Neural cell (in vitro differentiated cells): ENCODE measurements at regions not wholly inside any gene's neighbourhood (a gene's known extent, or its start where the extent isn't known, plus 50 kb on each side); places are given as distances from the start of the nearest gene placed in this dataset.

Experiments
- H2AFZ ChIP-seq: fragments of 200-600, 300-800 bp; sonication (generic), shearing (Covaris generic); 2 replicates; pipeline ENCODE4 v1.6.0; 2014; ENCODE audit warnings: low read depth, mild to moderate bottlenecking, antibody characterized with exemption, low read length, moderate library complexity
- H3F3A ChIP-seq: fragments of 200-600 bp; shearing (Covaris generic); 2 replicates; pipeline ENCODE4 v1.6.1; 2016; ENCODE audit warnings: mild to moderate bottlenecking, moderate library complexity, mixed read lengths, antibody characterized with exemption, low read length; ENCODE audit not compliant: insufficient read depth, poor library complexity, severe bottlenecking
- H3K27ac ChIP-seq: fragments of 200-600, 300-800 bp; sonication (generic), shearing (Covaris generic); 2 replicates; pipeline ENCODE4 v1.5.1; 2014; ENCODE audit warnings: mild to moderate bottlenecking, low read length, moderate library complexity
- H3K27me3 ChIP-seq: fragments of 300-800, 200-600 bp; sonication (generic), shearing (Covaris generic); 2 replicates; pipeline ENCODE4 v1.6.0; 2014; ENCODE audit warnings: mild to moderate bottlenecking, low read depth, low read length, moderate library complexity; ENCODE audit not compliant: insufficient read depth
- H3K36me3 ChIP-seq: fragments of 300-800, 200-600 bp; sonication (generic), shearing (Covaris generic); 2 replicates; pipeline ENCODE4 v1.5.1; 2014; ENCODE audit warnings: mild to moderate bottlenecking, antibody characterized with exemption, low read length, moderate library complexity; ENCODE audit not compliant: insufficient read depth
- H3K4me2 ChIP-seq: fragments of 300-800, 200-600 bp; sonication (generic), shearing (Covaris generic); 2 replicates; pipeline ENCODE4 v1.6.0; 2014; ENCODE audit warnings: mild to moderate bottlenecking, low read length
- H3K4me3 ChIP-seq: fragments of 300-800, 200-600 bp; sonication (generic), shearing (Covaris generic); 2 replicates; pipeline ENCODE4 v1.5.1; 2014; ENCODE audit warnings: mild to moderate bottlenecking, low read length, moderate library complexity
- H3K79me2 ChIP-seq: fragments of 200-600 bp; shearing (Covaris generic); replicated peaks from 2 replicates; pipeline ENCODE4 v1.6.0; 2014; ENCODE audit warnings: mild to moderate bottlenecking, low read length, moderate library complexity; ENCODE audit not compliant: insufficient read depth
- H3K9ac ChIP-seq: fragments of 300-800, 200-600 bp; sonication (generic), shearing (Covaris generic); 2 replicates; pipeline ENCODE4 v1.6.1; 2016; ENCODE audit warnings: mild to moderate bottlenecking, low read length, mixed read lengths
- H3K9me2 ChIP-seq: fragments of 200-600 bp; shearing (Covaris generic); 2 replicates; pipeline ENCODE4 v1.6.1; 2016; ENCODE audit warnings: mild to moderate bottlenecking, low read length, mixed read lengths; ENCODE audit not compliant: insufficient read depth
- H3K9me3 ChIP-seq: fragments of 200-600, 300-800 bp; sonication (generic), shearing (Covaris generic); 2 replicates; pipeline ENCODE4 v1.6.1; 2016; ENCODE audit warnings: mild to moderate bottlenecking, mixed run types, low read length, moderate library complexity, mixed read lengths
- H4K20me1 ChIP-seq: fragments of 200-600 bp; shearing (Covaris generic); 2 replicates; pipeline ENCODE4 v1.6.1; 2016; ENCODE audit warnings: mild to moderate bottlenecking, mixed run types; ENCODE audit not compliant: insufficient read depth
- EP300 ChIP-seq: fragments of 450-650 bp; conservative IDR thresholded peaks from 2 replicates; pipeline ENCODE4 v1.6.1; 2014; ENCODE audit warnings: antibody characterized with exemption, mild to moderate bottlenecking, moderate library complexity; ENCODE audit not compliant: poor library complexity, severe bottlenecking
- EZH2 ChIP-seq: fragments of 200-600, 300-800 bp; shearing (Covaris generic), sonication (generic); IDR thresholded peaks from 2 replicates; pipeline ENCODE4 v1.6.1; 2014; ENCODE audit warnings: antibody characterized with exemption, low read length, borderline replicate concordance, mild to moderate bottlenecking; ENCODE audit not compliant: insufficient read depth, poor library complexity, severe bottlenecking
- MXI1 ChIP-seq: fragments of 450-650 bp; conservative IDR thresholded peaks from 2 replicates; pipeline ENCODE4 v1.6.1; 2014; ENCODE audit warnings: antibody characterized with exemption, mild to moderate bottlenecking; ENCODE audit not compliant: poor library complexity, severe bottlenecking
- POLR2AphosphoS5 ChIP-seq: IDR thresholded peaks from 2 replicates; pipeline ENCODE4 v1.6.1; 2012
- RAD21 ChIP-seq: fragments of 450-650 bp; conservative IDR thresholded peaks from 2 replicates; pipeline ENCODE4 v1.6.1; 2014; ENCODE audit warnings: antibody characterized with exemption, mild to moderate bottlenecking, moderate library complexity
- SMC3 ChIP-seq: fragments of 450-650 bp; conservative IDR thresholded peaks from 2 replicates; pipeline ENCODE4 v1.6.1; 2014; ENCODE audit warnings: antibody characterized with exemption, mild to moderate bottlenecking, moderate library complexity; ENCODE audit not compliant: poor library complexity
- TAF1 ChIP-seq: IDR thresholded peaks from 2 replicates; pipeline ENCODE4 v1.6.1; 2012; ENCODE audit warnings: low read depth
- TF ChIP-seq, protein P1 (sequence below): IDR thresholded peaks from 2 replicates; pipeline ENCODE4 v1.6.1; 2012; ENCODE audit warnings: borderline replicate concordance
- TF ChIP-seq, protein P2 (sequence below): fragments of 450-650 bp; IDR thresholded peaks from 2 replicates; pipeline ENCODE4 v1.5.1; 2014; ENCODE audit warnings: antibody characterized with exemption, mild to moderate bottlenecking, moderate library complexity; ENCODE audit not compliant: poor library complexity, severe bottlenecking

DNA sequence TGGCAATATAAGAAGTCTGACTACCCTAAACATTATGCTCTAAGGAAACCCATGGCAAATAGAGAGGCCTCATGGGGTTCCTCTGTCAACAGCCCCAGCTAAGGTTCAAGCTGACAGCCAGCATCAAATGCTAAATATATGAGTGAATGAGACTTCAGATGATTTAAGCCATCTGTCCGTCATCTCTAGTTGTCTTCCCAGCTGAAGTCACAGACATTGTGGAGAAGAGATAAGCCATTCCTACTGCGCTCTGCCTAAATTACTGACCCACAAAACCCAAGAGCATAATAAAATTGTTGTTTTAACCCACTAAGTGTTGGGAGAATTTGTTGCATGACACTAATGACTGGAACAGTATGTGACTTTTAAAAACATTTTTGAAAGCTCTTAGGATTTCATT, 87.3 kb upstream of the IGSF10 start:
- no peak overlapping the region for H3K9ac ChIP-seq
- no peaks in the 10 kb centered on the region for H3F3A ChIP-seq
- H3K9me3 ChIP-seq, result no peaks in the 10 kb centered on the region
- H3K36me3 ChIP-seq, result no peaks in the 10 kb centered on the region
- H3K79me2 ChIP-seq, result no peaks in the 10 kb centered on the region
- H4K20me1 ChIP-seq, result no peaks in the 10 kb centered on the region
- no peak overlapping the region for H2AFZ ChIP-seq
- H3K9me2 ChIP-seq, result no peaks in the 10 kb centered on the region
- H3K27ac ChIP-seq, result no peak overlapping the region
- TF ChIP-seq EP300, result peak; percentile 51
- no peak for TF ChIP-seq TAF1
- no peaks in the 10 kb centered on the region for H3K27me3 ChIP-seq
- H3K4me2 ChIP-seq, result no peak overlapping the region
- H3K4me3 ChIP-seq, result no peak overlapping the region

DNA sequence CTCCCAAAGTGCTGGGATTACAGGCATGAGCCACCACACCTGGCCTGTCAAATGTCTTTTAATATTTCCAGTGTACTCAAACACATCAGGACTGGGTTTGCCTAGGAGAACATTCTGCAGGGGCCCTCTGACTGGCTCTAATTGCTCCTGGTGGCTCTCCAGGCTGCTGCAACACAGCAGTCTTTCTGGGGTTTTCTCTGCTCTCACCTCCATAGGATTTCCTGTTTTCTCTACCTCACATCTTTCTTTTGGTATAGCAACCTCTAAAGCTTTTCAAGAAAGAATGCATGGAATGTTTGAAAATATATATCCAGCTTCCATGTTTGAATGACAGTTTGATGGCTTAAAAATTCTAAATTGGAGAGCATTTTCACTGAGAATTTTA, 83.3 kb upstream of the IGSF10 start:
- Histone ChIP-seq H3K36me3 (no peaks in the 10 kb centered on the region), H3K9ac (no peak overlapping the region), H3K4me2 (no peak overlapping the region), H2AFZ (no peak overlapping the region), H3F3A (no peaks in the 10 kb centered on the region), H3K9me2 (no peaks in the 10 kb centered on the region), H3K27me3 (no peaks in the 10 kb centered on the region), H3K4me3 (no peak overlapping the region), H4K20me1 (no peaks in the 10 kb centered on the region), H3K79me2 (no peaks in the 10 kb centered on the region), H3K9me3 (no peaks in the 10 kb centered on the region), H3K27ac (no peak overlapping the region)
- TF ChIP-seq RAD21 (no peak), TAF1 (no peak), EZH2 (no peak), POLR2AphosphoS5 (no peak), EP300 (no peak), MXI1 (no peak), SMC3 (no peak)
- TF ChIP-seq, protein P1, sequence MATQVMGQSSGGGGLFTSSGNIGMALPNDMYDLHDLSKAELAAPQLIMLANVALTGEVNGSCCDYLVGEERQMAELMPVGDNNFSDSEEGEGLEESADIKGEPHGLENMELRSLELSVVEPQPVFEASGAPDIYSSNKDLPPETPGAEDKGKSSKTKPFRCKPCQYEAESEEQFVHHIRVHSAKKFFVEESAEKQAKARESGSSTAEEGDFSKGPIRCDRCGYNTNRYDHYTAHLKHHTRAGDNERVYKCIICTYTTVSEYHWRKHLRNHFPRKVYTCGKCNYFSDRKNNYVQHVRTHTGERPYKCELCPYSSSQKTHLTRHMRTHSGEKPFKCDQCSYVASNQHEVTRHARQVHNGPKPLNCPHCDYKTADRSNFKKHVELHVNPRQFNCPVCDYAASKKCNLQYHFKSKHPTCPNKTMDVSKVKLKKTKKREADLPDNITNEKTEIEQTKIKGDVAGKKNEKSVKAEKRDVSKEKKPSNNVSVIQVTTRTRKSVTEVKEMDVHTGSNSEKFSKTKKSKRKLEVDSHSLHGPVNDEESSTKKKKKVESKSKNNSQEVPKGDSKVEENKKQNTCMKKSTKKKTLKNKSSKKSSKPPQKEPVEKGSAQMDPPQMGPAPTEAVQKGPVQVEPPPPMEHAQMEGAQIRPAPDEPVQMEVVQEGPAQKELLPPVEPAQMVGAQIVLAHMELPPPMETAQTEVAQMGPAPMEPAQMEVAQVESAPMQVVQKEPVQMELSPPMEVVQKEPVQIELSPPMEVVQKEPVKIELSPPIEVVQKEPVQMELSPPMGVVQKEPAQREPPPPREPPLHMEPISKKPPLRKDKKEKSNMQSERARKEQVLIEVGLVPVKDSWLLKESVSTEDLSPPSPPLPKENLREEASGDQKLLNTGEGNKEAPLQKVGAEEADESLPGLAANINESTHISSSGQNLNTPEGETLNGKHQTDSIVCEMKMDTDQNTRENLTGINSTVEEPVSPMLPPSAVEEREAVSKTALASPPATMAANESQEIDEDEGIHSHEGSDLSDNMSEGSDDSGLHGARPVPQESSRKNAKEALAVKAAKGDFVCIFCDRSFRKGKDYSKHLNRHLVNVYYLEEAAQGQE, result no peak
- TF ChIP-seq, protein P2, sequence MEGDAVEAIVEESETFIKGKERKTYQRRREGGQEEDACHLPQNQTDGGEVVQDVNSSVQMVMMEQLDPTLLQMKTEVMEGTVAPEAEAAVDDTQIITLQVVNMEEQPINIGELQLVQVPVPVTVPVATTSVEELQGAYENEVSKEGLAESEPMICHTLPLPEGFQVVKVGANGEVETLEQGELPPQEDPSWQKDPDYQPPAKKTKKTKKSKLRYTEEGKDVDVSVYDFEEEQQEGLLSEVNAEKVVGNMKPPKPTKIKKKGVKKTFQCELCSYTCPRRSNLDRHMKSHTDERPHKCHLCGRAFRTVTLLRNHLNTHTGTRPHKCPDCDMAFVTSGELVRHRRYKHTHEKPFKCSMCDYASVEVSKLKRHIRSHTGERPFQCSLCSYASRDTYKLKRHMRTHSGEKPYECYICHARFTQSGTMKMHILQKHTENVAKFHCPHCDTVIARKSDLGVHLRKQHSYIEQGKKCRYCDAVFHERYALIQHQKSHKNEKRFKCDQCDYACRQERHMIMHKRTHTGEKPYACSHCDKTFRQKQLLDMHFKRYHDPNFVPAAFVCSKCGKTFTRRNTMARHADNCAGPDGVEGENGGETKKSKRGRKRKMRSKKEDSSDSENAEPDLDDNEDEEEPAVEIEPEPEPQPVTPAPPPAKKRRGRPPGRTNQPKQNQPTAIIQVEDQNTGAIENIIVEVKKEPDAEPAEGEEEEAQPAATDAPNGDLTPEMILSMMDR, result no peak

DNA sequence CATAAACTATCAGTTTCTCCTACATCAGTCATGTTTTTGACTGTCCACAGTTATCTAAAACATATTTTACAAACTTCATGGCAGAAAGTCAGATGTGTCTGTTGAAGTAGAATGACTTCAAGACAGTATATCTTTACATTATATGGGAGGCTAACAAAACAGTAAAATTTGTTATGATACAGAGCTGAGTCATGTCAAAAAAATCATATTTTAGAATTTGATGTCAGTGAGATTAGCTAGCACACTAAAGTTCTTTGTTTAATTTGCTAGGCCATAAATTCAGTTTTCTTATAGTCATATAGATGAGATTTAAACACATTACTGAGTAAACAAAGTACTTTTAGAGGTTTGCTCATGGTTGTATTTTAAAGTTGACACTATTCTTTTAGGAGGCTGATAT, 80.3 kb upstream of the IGSF10 start:
- TF ChIP-seq TAF1 (no peak), EZH2 (no peak), MXI1 (no peak), RAD21 (no peak), POLR2AphosphoS5 (no peak), EP300 (no peak), SMC3 (no peak)
- TF ChIP-seq, protein P1, result no peak
- TF ChIP-seq, protein P2, result no peak
- no peaks in the 10 kb centered on the region for H3K79me2 ChIP-seq
- H3K4me2 ChIP-seq, result no peak overlapping the region
- H3K9ac ChIP-seq, result no peak overlapping the region
- H3F3A ChIP-seq, result no peaks in the 10 kb centered on the region
- no peaks in the 10 kb centered on the region for H3K36me3 ChIP-seq
- H4K20me1 ChIP-seq, result no peaks in the 10 kb centered on the region
- H3K9me3 ChIP-seq, result no peaks in the 10 kb centered on the region
- H3K27ac ChIP-seq, result no peak overlapping the region
- no peak overlapping the region for H3K4me3 ChIP-seq
- H2AFZ ChIP-seq, result no peak overlapping the region
- H3K9me2 ChIP-seq, result no peaks in the 10 kb centered on the region
- H3K27me3 ChIP-seq, result no peaks in the 10 kb centered on the region
